Natural killer cell (primary cell): ENCODE measurements at regions not wholly inside any gene's neighbourhood (a gene's known extent, or its start where the extent isn't known, plus 50 kb on each side); places are given as distances from the start of the nearest gene placed in this dataset.

ENCODE experiments used
- ATAC-seq, 3 donors: fragments of 150-1000 bp in 2 of 3; fragments of 200-7000 bp in 1 of 3; cut with Tn5 transposase; 1 replicate in 1 of 3; 2 replicates in 2 of 3; pipeline ENCODE4 v1.10.0; 2021; ENCODE audit warnings: mild to moderate bottlenecking in 2 of 3, moderate library complexity in 2 of 3
- DNase-seq, 2 donors: peaks; one replicate each; pipeline versions ENCODE4 v3.0.0 to v3.0.0-alpha.2; 2013 to 2021; ENCODE audit warnings: mixed read lengths in 1 of 2
- H3K27ac ChIP-seq: one replicate; pipeline ENCODE4 v1.5.1; 2013; ENCODE audit warnings: mild to moderate bottlenecking, low read length
- H3K27me3 ChIP-seq: one replicate; pipeline ENCODE4 v1.6.1; 2013; ENCODE audit warnings: low read length; ENCODE audit not compliant: control insufficient read depth, insufficient read depth
- H3K36me3 ChIP-seq: one replicate; pipeline ENCODE4 v1.6.1; 2013; ENCODE audit warnings: low read length; ENCODE audit not compliant: control insufficient read depth, insufficient read depth
- H3K4me1 ChIP-seq: one replicate; pipeline ENCODE4 v1.6.1; 2013; ENCODE audit warnings: low read length; ENCODE audit not compliant: control insufficient read depth, insufficient read depth
- H3K4me3 ChIP-seq: one replicate; pipeline ENCODE4 v1.5.1; 2013; ENCODE audit warnings: low read length
- H3K9me3 ChIP-seq: one replicate; pipeline ENCODE4 v1.6.1; 2013; ENCODE audit warnings: low read length; ENCODE audit not compliant: control insufficient read depth, insufficient read depth
- H3K27ac Mint-ChIP-seq, 2 donors: one replicate each; pipeline ENCODE4 v1.8.0; 2022; ENCODE audit warnings: mild to moderate bottlenecking in 2 of 2, mixed read lengths in 2 of 2, moderate library complexity in 1 of 2
- H3K27me3 Mint-ChIP-seq, 2 donors: one replicate each; pipeline ENCODE4 v1.8.0; 2022; ENCODE audit warnings: low read depth in 2 of 2, mixed read lengths in 2 of 2
- H3K36me3 Mint-ChIP-seq: one replicate; pipeline ENCODE4 v1.8.0; 2022; ENCODE audit warnings: mixed read lengths
- H3K4me1 Mint-ChIP-seq, 2 donors: one replicate each; pipeline ENCODE4 v1.8.0; 2022; ENCODE audit warnings: mixed read lengths in 2 of 2
- H3K4me3 Mint-ChIP-seq: one replicate; pipeline ENCODE4 v1.8.0; 2022; ENCODE audit warnings: mild to moderate bottlenecking, moderate library complexity, mixed read lengths
- H3K9me3 Mint-ChIP-seq, 2 donors: one replicate each; pipeline ENCODE4 v1.8.0; 2022; ENCODE audit warnings: mixed read lengths in 2 of 2
- CTCF ChIP-seq: fragments of 200-600 bp; IDR thresholded peaks from one replicate; pipeline ENCODE4 v1.8.0; 2022; ENCODE audit warnings: antibody characterized with exemption
- WGBS: methylation state at CpG from one replicate; pipeline ENCODE4 v1.1.7; 2013; ENCODE audit warnings: missing lambda C conversion rate; ENCODE audit not compliant: insufficient coverage; 5-methylcytosine and 5-hydroxymethylcytosine counted together
- intact Hi-C: fragments of 100-400 bp; cut with micrococcal nuclease; formaldehyde crosslinking; loops from one replicate; pipeline ENCODE4 v1.14.2; 2022

DNA sequence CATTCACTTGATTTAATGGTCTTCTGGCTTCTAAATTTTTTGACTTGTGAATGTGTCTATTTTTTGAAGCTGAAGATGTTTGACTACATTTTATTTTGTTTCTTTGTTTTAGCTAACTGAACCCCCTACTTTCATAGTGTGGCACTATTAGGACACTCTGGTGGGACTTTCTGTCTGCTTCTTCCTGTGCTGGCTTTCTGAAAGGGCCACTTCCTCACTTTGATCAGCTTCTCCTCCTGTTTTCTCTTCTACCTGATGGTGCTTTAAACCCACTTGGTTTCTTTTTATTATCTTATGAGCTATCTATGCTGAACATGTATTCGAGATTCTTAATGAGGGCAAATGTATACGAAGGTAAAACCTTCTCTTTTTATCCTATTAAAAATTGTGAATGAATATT lies 186.1 kb upstream of the CASK start:
- no peak overlapping the region for H3K27ac ChIP-seq
- no peaks in the 10 kb centered on the region for H3K4me1 Mint-ChIP-seq
- H3K36me3 Mint-ChIP-seq = no peaks in the 10 kb centered on the region
- ATAC-seq (no peak), DNase-seq (peak in 1 of 2 donors; percentile 12)
- no peaks in the 10 kb centered on the region for H3K36me3 ChIP-seq
- TF ChIP-seq CTCF = no peak
- no peaks in the 10 kb centered on the region for H3K27me3 Mint-ChIP-seq
- no peaks in the 10 kb centered on the region for H3K9me3 ChIP-seq
- no peaks in the 10 kb centered on the region for H3K9me3 Mint-ChIP-seq
- no peak overlapping the region for H3K4me3 Mint-ChIP-seq
- no peak overlapping the region for H3K4me3 ChIP-seq
- no CpG with 5 or more reads among the region's 2 CpGs for WGBS
- H3K4me1 ChIP-seq = no peaks in the 10 kb centered on the region
- intact Hi-C loops = no loop called here
- H3K27ac Mint-ChIP-seq = no peak overlapping the region
- H3K27me3 ChIP-seq = no peaks in the 10 kb centered on the region

DNA sequence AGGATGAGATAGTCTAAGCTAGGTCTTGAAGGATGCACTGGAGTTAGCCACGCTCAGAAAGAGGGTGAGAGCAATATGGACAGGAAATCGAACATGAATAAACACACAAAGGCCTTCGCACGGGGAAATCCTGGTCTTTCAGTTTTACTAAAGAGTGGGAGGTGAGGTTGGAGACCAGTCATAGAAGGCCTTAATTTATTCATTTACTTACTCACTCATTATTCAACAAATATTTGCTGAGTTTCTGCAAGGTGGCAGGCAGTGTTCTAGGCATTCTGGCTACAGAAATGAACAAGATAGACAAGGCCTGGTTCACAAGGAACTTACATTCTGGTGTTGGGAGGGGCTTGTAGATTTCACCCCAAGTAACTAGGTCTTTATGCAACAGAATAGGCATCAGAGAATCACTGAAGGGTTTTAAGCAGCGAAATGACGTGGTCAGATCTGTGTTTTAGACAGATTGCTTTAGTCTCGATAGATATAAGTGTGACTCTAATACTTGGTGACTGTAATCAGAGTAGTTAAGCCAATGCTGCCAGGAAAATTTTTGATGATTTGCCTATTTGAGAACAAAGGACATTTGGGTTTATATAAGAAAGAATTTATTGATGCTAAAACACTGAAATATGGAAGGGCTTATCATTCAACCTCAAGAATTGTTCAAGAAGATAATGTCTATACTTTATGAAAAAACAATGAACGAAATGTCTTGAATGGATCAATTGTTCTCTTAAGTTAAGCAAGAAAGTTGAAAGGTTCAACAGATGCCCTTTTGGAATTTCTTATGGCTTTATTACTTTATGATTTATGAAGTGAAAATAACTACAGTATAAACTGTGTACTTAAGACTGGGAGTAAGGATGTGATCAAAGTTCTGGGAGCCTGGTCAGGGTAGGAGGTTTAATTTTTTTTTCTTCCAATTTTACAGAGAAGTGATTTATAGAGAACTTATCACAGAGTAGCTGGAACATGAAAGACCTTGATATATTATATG lies 184.4 kb upstream of the CASK start:
- H3K4me1 ChIP-seq = no peaks in the 10 kb centered on the region
- no peak for ATAC-seq

GRCh38 chrX:42106556-42106955 lies 183.2 kb upstream of the CASK start:
- peaks cover 0 to 12% of the 10 kb centered on the region in 2 donors for H3K27me3 Mint-ChIP-seq
- H3K36me3 Mint-ChIP-seq = no peaks in the 10 kb centered on the region
- DNase-seq = no peak
- H3K9me3 ChIP-seq = no peaks in the 10 kb centered on the region
- no peaks in the 10 kb centered on the region for H3K4me1 ChIP-seq
- no peaks in the 10 kb centered on the region for H3K4me1 Mint-ChIP-seq
- H3K4me3 Mint-ChIP-seq = no peak overlapping the region
- H3K9me3 Mint-ChIP-seq = no peaks in the 10 kb centered on the region
- no peak overlapping the region for H3K27ac Mint-ChIP-seq
- no peak overlapping the region for H3K27ac ChIP-seq
- H3K4me3 ChIP-seq = no peak overlapping the region
- no peak for TF ChIP-seq CTCF
- no peak for ATAC-seq
- no CpG with 5 or more reads among the region's 2 CpGs for WGBS
- no peaks in the 10 kb centered on the region for H3K36me3 ChIP-seq
- no peaks in the 10 kb centered on the region for H3K27me3 ChIP-seq
- intact Hi-C loops = no loop called here

More for the DNA sequence above, 184.4 kb upstream of the CASK start:
- Histone ChIP-seq H3K4me3 (no peak overlapping the region), H3K27ac (no peak overlapping the region), H3K9me3 (no peaks in the 10 kb centered on the region), H3K27me3 (no peaks in the 10 kb centered on the region), H3K36me3 (no peaks in the 10 kb centered on the region)
- Mint-ChIP-seq H3K27me3 (peaks cover 0 to 12% of the 10 kb centered on the region in 2 donors), H3K9me3 (no peaks in the 10 kb centered on the region), H3K4me3 (no peak overlapping the region), H3K36me3 (no peaks in the 10 kb centered on the region), H3K27ac (no peak overlapping the region), H3K4me1 (no peaks in the 10 kb centered on the region)
- intact Hi-C loops = no loop called here
- no peak for DNase-seq
- WGBS = 59% methylated on average over 4 of the region's 8 CpGs
- no peak for TF ChIP-seq CTCF
